NB4 (cell line): ENCODE measurements at regions not wholly inside any gene's neighbourhood (a gene's known extent, or its start where the extent isn't known, plus 50 kb on each side); places are given as distances from the start of the nearest gene placed in this dataset.

Experiments
- DNase-seq: peaks from one replicate; pipeline ENCODE4 v3.0.0; 2010; ENCODE audit warnings: low read depth
- H3K4me3 ChIP-seq: one replicate; pipeline ENCODE4 v1.5.1; 2011; ENCODE audit warnings: mild to moderate bottlenecking, low read depth, low read length, moderate library complexity
- MYC ChIP-seq: IDR thresholded peaks from 2 replicates; pipeline ENCODE4 v1.6.1; 2011; ENCODE audit warnings: low read depth, low read length
- POLR2A ChIP-seq: IDR thresholded peaks from 2 replicates; pipeline ENCODE4 v1.6.1; 2011; ENCODE audit warnings: mild to moderate bottlenecking; ENCODE audit not compliant: insufficient read length; ENCODE audit errors: extremely low read depth
- TF ChIP-seq, protein P1 (sequence below): IDR thresholded peaks from 2 replicates; pipeline ENCODE4 v1.6.1; 2011; ENCODE audit warnings: low read depth, low read length
- TF ChIP-seq, protein P2 (sequence below): IDR thresholded peaks from one replicate; pipeline ENCODE4 v1.5.1; 2012; ENCODE audit warnings: low read depth, low read length

DNA sequence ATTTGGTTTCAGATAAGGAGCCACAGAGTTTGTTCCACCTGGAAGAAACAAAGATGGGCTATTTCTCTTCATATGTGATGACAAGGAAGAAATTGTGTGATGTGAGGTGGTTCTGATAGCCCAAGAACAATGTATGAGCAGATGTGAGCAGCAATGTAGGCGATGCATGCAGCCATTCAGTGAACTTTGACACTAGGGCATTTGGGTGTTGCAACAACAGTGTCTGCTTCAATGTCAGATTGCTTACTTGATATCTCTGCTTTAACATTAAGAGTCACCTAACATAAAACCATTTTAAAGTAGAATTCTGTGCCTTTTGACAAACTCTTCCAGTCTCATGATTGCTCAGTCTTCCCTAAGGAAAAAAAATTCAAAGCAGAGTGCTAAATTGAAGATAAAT lies 865.4 kb downstream of the SLITRK6 start:
- TF ChIP-seq, protein P1, sequence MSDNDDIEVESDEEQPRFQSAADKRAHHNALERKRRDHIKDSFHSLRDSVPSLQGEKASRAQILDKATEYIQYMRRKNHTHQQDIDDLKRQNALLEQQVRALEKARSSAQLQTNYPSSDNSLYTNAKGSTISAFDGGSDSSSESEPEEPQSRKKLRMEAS = no peak
- TF ChIP-seq MYC (no peak), POLR2A (no peak)
- TF ChIP-seq, protein P2, sequence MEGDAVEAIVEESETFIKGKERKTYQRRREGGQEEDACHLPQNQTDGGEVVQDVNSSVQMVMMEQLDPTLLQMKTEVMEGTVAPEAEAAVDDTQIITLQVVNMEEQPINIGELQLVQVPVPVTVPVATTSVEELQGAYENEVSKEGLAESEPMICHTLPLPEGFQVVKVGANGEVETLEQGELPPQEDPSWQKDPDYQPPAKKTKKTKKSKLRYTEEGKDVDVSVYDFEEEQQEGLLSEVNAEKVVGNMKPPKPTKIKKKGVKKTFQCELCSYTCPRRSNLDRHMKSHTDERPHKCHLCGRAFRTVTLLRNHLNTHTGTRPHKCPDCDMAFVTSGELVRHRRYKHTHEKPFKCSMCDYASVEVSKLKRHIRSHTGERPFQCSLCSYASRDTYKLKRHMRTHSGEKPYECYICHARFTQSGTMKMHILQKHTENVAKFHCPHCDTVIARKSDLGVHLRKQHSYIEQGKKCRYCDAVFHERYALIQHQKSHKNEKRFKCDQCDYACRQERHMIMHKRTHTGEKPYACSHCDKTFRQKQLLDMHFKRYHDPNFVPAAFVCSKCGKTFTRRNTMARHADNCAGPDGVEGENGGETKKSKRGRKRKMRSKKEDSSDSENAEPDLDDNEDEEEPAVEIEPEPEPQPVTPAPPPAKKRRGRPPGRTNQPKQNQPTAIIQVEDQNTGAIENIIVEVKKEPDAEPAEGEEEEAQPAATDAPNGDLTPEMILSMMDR = no peak
- DNase-seq = no peak
- no peak overlapping the region for H3K4me3 ChIP-seq

DNA sequence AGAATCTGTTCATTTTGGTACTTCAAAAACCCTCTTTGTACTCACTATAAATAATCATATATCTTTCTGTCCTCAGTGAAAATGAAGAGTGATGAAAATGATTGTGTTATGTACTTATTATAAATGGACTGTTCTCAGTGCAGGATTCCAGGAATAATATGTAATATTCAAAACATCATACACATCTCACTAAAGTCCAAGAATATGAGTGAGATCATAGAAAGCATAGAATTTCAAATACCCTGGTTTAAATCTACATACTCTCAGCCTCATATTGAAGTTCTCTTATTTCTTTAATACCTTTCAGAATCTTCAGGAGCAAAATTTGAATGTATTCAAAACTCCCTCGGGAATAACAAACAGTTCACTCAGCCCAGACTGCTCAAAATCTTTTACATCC lies 868.0 kb downstream of the SLITRK6 start:
- DNase-seq = no peak
- TF ChIP-seq, protein P2 = no peak
- TF ChIP-seq POLR2A = no peak
- no peak for TF ChIP-seq MYC
- TF ChIP-seq, protein P1 = no peak
- H3K4me3 ChIP-seq = no peak overlapping the region

DNA sequence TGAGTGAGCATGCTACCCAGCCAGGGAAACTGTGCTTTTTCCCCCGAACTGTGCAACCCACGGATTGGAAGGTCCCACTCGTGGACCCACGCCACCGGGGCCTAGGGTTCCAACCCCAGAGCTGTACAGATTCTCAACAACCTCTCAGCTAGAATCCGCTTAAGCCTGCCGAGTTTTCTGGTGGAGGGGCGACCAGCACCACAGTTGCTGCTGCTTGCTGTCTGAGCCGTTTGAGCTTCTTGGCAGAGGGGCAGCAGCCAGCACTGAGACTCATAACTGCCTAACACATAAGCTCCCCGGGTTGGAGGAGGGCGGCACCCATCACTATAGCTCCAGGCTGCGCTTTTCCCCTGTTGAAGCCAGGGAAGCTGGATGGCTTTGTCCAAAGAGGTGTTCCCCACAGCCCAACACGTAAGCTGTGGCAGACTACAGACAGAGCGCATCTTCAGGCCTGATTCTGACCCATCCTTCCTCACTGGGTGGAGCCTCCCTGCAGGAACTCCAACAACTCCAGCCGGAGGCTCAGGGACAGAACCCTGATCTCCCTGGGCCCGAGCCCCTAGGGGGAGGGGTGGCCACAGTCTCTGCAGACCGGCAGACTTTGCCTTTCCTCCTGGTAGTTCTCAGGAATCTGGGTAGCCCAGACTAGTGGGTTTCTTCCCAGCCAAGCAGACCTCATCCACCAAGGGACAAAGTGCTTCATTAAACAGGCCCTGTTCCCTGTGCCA lies 871.6 kb downstream of the SLITRK6 start:
- H3K4me3 ChIP-seq = no peak overlapping the region
- no peak for DNase-seq
- TF ChIP-seq POLR2A (no peak), MYC (no peak)
- TF ChIP-seq, protein P1 = no peak
- TF ChIP-seq, protein P2 = no peak

DNA sequence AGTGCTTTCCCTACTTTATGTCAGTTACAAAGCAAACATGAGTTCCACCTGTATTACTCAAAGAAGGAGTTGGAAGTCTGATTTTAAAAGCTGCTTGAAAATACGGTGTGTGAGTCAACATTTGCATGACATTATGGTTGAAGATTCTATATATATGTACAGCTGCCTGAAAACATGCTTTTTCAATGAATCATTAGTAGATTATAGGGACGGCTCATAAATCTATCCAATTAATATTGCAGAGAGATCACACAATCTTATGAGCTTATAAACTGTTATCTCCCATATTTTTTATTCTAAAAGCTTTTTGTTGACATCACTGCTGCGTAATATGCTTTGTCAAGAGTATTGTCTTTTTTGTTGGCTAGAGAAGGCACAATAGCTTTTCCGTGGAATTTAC lies 873.8 kb downstream of the SLITRK6 start:
- TF ChIP-seq POLR2A (no peak), MYC (no peak)
- TF ChIP-seq, protein P2 = no peak
- TF ChIP-seq, protein P1 = no peak
- no peak for DNase-seq
- H3K4me3 ChIP-seq = no peak overlapping the region

DNA sequence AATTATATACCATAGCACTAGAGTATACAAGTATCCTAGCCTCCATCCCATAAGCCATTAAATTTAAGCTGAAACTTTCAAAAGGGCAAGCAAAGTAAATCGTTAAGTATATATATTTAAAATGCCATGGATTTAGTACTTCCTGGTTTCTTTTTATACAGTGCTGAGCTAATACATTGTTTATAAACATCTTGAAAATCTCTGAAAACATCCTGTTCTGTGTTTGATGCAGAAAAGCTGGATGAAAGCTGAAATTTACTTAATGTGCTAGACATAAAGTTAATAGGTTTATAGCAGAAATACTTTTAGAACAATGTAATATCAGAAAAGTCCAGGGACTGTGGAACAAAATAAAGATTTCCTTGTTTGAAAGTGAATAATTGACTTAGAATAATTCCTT lies 875.4 kb downstream of the SLITRK6 start:
- TF ChIP-seq POLR2A (no peak), MYC (no peak)
- TF ChIP-seq, protein P2 = no peak
- TF ChIP-seq, protein P1 = no peak
- H3K4me3 ChIP-seq = no peak overlapping the region
- DNase-seq = no peak

DNA sequence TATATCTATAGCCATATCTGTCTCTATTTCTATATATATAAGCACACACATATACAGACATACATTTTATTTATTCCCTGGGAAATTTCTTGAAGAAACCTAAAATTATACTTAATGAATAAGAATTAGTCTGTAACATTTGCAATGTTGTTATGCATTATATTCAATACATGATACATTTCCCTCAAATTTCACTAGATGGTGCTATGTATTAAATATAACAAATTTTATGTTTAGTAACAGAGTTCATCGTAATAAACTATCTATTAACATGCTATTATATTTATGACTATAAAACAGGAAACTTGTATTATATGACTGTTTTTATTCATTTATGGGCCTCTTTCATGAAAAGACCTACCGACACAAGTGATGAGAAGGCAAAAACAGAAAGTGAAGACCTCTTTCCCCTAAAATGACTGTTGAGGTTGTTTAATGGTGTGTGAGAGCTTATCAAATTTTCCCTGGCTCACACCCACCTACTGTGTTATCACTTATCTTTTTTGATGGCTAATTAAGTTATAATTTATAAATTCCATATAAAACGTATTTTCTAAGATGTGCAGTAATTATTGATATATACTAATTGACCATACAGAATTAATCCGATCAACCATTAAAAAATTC lies 881.9 kb downstream of the SLITRK6 start:
- TF ChIP-seq MYC (no peak), POLR2A (no peak)
- TF ChIP-seq, protein P1 = no peak
- TF ChIP-seq, protein P2 = no peak
- DNase-seq = peak; percentile 6
- H3K4me3 ChIP-seq = no peak overlapping the region
